Uterus (tissue), 3 donors: ENCODE measurements at regions not wholly inside any gene's neighbourhood (a gene's known extent, or its start where the extent isn't known, plus 50 kb on each side); places are given as distances from the start of the nearest gene placed in this dataset.

Experiments
- DNase-seq, 2 donors: peaks; one replicate each; pipeline ENCODE4 v3.0.0-alpha.2; 2019 to 2020
- H3K27ac ChIP-seq, 2 donors: fragments of 200-600 bp; sonication (generic); 1 replicate in 1 of 2; 2 replicates in 1 of 2; pipeline ENCODE4 v1.5.1; 2016 to 2018
- H3K27me3 ChIP-seq, 2 donors: fragments of 200-600 bp; sonication (generic); one replicate each; pipeline ENCODE4 v1.5.1; 2018 to 2019; ENCODE audit warnings: control low read depth in 1 of 2
- H3K36me3 ChIP-seq, 2 donors: fragments of 200-600 bp; sonication (generic); one replicate each; pipeline ENCODE4 v1.5.1; 2019; ENCODE audit warnings: control low read depth in 1 of 2
- H3K4me1 ChIP-seq, 2 donors: fragments of 200-600 bp; sonication (generic); one replicate each; pipeline ENCODE4 v1.5.1; 2018 to 2019; ENCODE audit warnings: control low read depth in 1 of 2
- H3K4me3 ChIP-seq, 2 donors: fragments of 200-600 bp; sonication (generic); 1 replicate in 1 of 2; 2 replicates in 1 of 2; pipeline ENCODE4 v1.5.1; 2018 to 2019; ENCODE audit warnings: mild to moderate bottlenecking in 1 of 2
- H3K9me3 ChIP-seq, 2 donors: fragments of 200-600 bp; sonication (generic); one replicate each; pipeline ENCODE4 v1.5.1; 2019; ENCODE audit warnings: control low read depth in 1 of 2
- POLR2A ChIP-seq, 2 donors: fragments of 450-650 bp; IDR thresholded peaks; one replicate each; pipeline ENCODE4 v1.6.1; 2016; ENCODE audit warnings: antibody characterized with exemption in 2 of 2, mild to moderate bottlenecking in 1 of 2, moderate library complexity in 1 of 2
- intact Hi-C: fragments of 100-400 bp; cut with DNase I; formaldehyde crosslinking; loops from one replicate; pipeline ENCODE4 v1.15.1; 2023; ENCODE audit warnings: low total_unique reads
- TF ChIP-seq, protein P1 (sequence below), 4 experiments: fragments of 200-600 bp in 2 of 4; fragments of 450-650 bp in 2 of 4; sonication (generic) in 2 of 4; IDR thresholded peaks; one replicate each; pipeline ENCODE4 v1.5.1; 2016 to 2019; ENCODE audit warnings: antibody characterized with exemption in 4 of 4, mild to moderate bottlenecking in 2 of 4, moderate library complexity in 1 of 4
- donor health status: DM: yes; HTN: yes; CAD: no.

DNA sequence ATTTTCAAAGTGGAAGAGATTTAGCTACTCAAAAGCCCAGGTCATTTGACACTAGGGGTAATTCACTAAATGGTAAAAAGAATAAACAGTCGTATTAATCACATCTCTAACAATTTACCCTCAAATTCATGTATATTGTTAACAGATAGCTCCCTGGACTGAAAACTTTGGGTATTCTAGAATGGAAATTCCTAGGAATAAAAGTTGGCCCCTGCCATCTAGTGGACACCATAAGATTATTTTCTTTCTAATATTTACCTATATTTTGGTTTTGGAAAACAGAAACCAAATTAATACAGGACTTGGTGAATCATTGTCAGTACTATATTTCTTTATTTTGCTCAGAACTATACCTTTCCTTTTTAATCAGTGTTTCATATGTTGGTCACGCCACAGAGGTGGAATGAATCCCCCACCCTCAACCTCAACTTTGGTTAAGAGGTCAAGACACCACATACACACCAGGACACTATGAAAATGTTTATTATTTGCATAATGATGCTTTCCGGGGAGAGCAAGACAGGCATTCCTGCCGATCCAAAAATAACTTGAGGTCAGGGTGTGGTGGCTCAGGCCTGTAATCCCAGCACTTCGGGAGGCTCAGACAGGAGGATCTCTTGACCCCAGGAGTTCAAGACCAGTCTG lies 96.2 kb upstream of the APOOL start:
- H3K4me1 ChIP-seq, result no peaks in the 10 kb centered on the region
- no peaks in the 10 kb centered on the region for H3K36me3 ChIP-seq
- no peak for TF ChIP-seq POLR2A (IDR thresholded peaks at IDR 0.05)
- TF ChIP-seq, protein P1, sequence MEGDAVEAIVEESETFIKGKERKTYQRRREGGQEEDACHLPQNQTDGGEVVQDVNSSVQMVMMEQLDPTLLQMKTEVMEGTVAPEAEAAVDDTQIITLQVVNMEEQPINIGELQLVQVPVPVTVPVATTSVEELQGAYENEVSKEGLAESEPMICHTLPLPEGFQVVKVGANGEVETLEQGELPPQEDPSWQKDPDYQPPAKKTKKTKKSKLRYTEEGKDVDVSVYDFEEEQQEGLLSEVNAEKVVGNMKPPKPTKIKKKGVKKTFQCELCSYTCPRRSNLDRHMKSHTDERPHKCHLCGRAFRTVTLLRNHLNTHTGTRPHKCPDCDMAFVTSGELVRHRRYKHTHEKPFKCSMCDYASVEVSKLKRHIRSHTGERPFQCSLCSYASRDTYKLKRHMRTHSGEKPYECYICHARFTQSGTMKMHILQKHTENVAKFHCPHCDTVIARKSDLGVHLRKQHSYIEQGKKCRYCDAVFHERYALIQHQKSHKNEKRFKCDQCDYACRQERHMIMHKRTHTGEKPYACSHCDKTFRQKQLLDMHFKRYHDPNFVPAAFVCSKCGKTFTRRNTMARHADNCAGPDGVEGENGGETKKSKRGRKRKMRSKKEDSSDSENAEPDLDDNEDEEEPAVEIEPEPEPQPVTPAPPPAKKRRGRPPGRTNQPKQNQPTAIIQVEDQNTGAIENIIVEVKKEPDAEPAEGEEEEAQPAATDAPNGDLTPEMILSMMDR (IDR thresholded peaks at IDR 0.05), result peak; percentile 18 to 28 (median 22)
- no peaks in the 10 kb centered on the region for H3K9me3 ChIP-seq
- DNase-seq, result no peak
- intact Hi-C loops, result no loop called here
- H3K4me3 ChIP-seq, result no peak overlapping the region
- H3K27me3 ChIP-seq, result no peaks in the 10 kb centered on the region
- H3K27ac ChIP-seq, result no peak overlapping the region

DNA sequence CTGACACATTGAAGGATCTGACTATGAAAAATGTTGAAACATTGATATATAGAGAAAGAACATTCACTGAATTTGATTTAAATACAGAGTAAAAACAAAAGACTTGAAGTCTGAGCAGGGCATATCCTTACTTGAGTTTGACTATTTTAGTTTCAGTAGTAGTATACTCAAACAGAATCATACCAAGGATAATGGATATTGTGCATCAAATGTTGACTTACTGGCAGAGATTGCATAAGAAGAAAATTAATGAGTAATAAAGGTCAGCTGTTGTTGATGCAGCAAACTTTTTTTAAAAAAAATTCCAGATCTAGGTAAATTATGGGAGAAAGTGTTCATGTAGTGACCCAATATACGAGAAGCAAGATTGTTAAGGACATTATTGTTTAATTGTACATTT lies 94.5 kb upstream of the APOOL start:
- intact Hi-C loops, result no loop called here
- Histone ChIP-seq H3K4me1 (no peaks in the 10 kb centered on the region), H3K27ac (no peak overlapping the region), H3K27me3 (no peaks in the 10 kb centered on the region), H3K36me3 (no peaks in the 10 kb centered on the region), H3K4me3 (no peak overlapping the region), H3K9me3 (no peaks in the 10 kb centered on the region)
- TF ChIP-seq, protein P1 (IDR thresholded peaks at IDR 0.05), result no peak
- no peak for TF ChIP-seq POLR2A (IDR thresholded peaks at IDR 0.05)
- no peak for DNase-seq

GRCh38 chrX:84924624-84925023 lies 79.1 kb upstream of the APOOL start:
- TF ChIP-seq, protein P1 (IDR thresholded peaks at IDR 0.05), result no peak
- no peak for TF ChIP-seq POLR2A (IDR thresholded peaks at IDR 0.05)
- Histone ChIP-seq H3K36me3 (no peaks in the 10 kb centered on the region), H3K27ac (no peak overlapping the region), H3K4me1 (no peaks in the 10 kb centered on the region), H3K9me3 (no peaks in the 10 kb centered on the region), H3K4me3 (no peak overlapping the region), H3K27me3 (no peaks in the 10 kb centered on the region)
- no peak for DNase-seq
- intact Hi-C loops, result no loop called here

GRCh38 chrX:84932814-84933213 lies 70.9 kb upstream of the APOOL start:
- no peaks in the 10 kb centered on the region for H3K36me3 ChIP-seq
- H3K4me1 ChIP-seq, result no peaks in the 10 kb centered on the region
- intact Hi-C loops, result no loop called here
- H3K4me3 ChIP-seq, result no peak overlapping the region
- DNase-seq, result no peak
- H3K9me3 ChIP-seq, result no peaks in the 10 kb centered on the region
- H3K27me3 ChIP-seq, result no peaks in the 10 kb centered on the region
- H3K27ac ChIP-seq, result no peak overlapping the region
- TF ChIP-seq POLR2A (IDR thresholded peaks at IDR 0.05), result no peak
- TF ChIP-seq, protein P1 (IDR thresholded peaks at IDR 0.05), result no peak

DNA sequence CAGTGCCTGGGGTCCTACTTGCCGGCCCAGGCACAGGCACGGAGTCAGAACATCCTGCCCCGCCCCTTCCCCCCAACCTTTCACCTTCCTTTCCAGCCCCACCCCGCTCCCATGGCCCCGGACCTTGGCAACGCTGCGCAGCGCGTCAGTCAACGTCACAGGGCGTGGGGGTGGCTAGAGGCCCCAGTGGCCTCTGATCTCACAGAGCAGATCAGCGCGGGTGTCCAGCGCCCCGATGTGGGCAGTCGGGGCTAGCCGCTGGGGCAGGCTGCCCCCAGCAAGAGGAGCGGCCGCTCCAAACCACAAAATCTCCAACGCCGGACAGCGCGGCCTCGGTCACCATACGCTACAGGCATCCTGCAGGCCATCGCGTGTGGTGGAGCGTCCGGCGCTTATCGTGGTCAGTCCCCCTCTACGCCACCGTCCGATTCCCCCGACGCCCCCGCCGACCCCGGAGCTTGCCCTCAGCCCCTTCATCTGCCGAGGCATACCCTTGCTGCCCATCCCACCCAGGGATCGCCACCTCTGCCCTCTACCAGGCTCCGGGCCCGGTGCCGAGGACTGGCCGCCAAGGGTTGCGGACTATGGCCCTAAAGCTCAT lies 69.6 kb upstream of the APOOL start:
- no peaks in the 10 kb centered on the region for H3K36me3 ChIP-seq
- intact Hi-C loops, result no loop called here
- no peaks in the 10 kb centered on the region for H3K27me3 ChIP-seq
- no peak overlapping the region for H3K4me3 ChIP-seq
- no peak for DNase-seq
- H3K4me1 ChIP-seq, result no peaks in the 10 kb centered on the region
- H3K9me3 ChIP-seq, result no peaks in the 10 kb centered on the region
- no peak for TF ChIP-seq POLR2A (IDR thresholded peaks at IDR 0.05)
- TF ChIP-seq, protein P1 (IDR thresholded peaks at IDR 0.05), result no peak
- no peak overlapping the region for H3K27ac ChIP-seq
